ENCODE measurements at regions not wholly inside any gene's neighbourhood (a gene's known extent, or its start where the extent isn't known, plus 50 kb on each side); places are given as distances from the start of the nearest gene placed in this dataset.

- no peak for TF ChIP-seq CTCF (IDR thresholded peaks at IDR 0.05)
- TF ChIP-seq POLR2AphosphoS5 (IDR thresholded peaks at IDR 0.05; ENCODE audit: insufficient read depth in 1 of 2, low read depth in 1 of 2), result no peak
- TF ChIP-seq POLR2A (IDR thresholded peaks at IDR 0.05), result no peak
Observed at GRCh38 chr12:68425998-68426397, 93.8 kb upstream of the MDM1 start.
